ENCODE measurements at regions not wholly inside any gene's neighbourhood (a gene's known extent, or its start where the extent isn't known, plus 50 kb on each side); places are given as distances from the start of the nearest gene placed in this dataset.

- H3K9me3 ChIP-seq, result no peaks in the 10 kb centered on the region
- WGBS, 2 donors, result 18 to 25% methylated on average over 13 to 22 of the region's 22 CpGs
- intact Hi-C loops (cut with DNase I), result no loop called here
- H3K27ac ChIP-seq, result peak overlapping the region; percentile 87 to 99 (median 94)
- peak in 1 of 3 donors; percentile 9 for TF ChIP-seq POLR2A (IDR thresholded peaks at IDR 0.05)
- TF ChIP-seq CTCF (IDR thresholded peaks at IDR 0.05), result peak in 2 of 7 experiments; percentile 17 to 38
- peaks cover 100% of the 10 kb centered on the region for H3K4me1 ChIP-seq
- H3K36me3 ChIP-seq (replicated peaks in 1 of 2; ENCODE audit: insufficient read depth in 1 of 2, low read depth in 2 of 2), result no peaks in the 10 kb centered on the region
- H3K4me3 ChIP-seq, result no peak overlapping the region
- no peaks in the 10 kb centered on the region for H3K27me3 ChIP-seq
- DNase-seq, result peak; percentile 84 to 94 (median 92)
- ATAC-seq, result peak; percentile 60
Observed at GRCh38 chr22:46090036-46090591, 60.2 kb upstream of the PPARA start.

- intact Hi-C loops (cut with DNase I), result no loop called here
- no peak overlapping the region for H3K4me3 ChIP-seq
- WGBS, 2 donors, result 53 to 65% methylated on average over 10 of the region's 10 CpGs
- H3K27me3 ChIP-seq, result no peaks in the 10 kb centered on the region
- TF ChIP-seq CTCF (IDR thresholded peaks at IDR 0.05) (no peak), POLR2A (IDR thresholded peaks at IDR 0.05) (no peak)
- H3K27ac ChIP-seq, result peak overlapping the region; percentile 87 to 99 (median 94)
- peaks cover 99% of the 10 kb centered on the region for H3K4me1 ChIP-seq
- no peaks in the 10 kb centered on the region for H3K9me3 ChIP-seq
- no peaks in the 10 kb centered on the region for H3K36me3 ChIP-seq (replicated peaks in 1 of 2; ENCODE audit: insufficient read depth in 1 of 2, low read depth in 2 of 2)
- no peak for ATAC-seq
- peak in 3 of 4 donors; percentile 36 to 47 (median 37) for DNase-seq
Observed at GRCh38 chr22:46090631-46091201, 59.6 kb upstream of the PPARA start.

GRCh38 chr22:46091277-46091977 lies 58.9 kb upstream of the PPARA start:
- ATAC-seq, result no peak
- Histone ChIP-seq H3K9me3 (no peaks in the 10 kb centered on the region), H3K4me3 (no peak overlapping the region), H3K27me3 (no peaks in the 10 kb centered on the region), H3K4me1 (peaks cover 99% of the 10 kb centered on the region), H3K36me3 (replicated peaks in 1 of 2; ENCODE audit: insufficient read depth in 1 of 2, low read depth in 2 of 2) (no peaks in the 10 kb centered on the region), H3K27ac (peak overlapping the region; percentile 87 to 99 (median 94))
- intact Hi-C loops (cut with DNase I), result no loop called here
- DNase-seq, result peak in 2 of 4 donors; percentile 5 to 13
- WGBS, 2 donors, result 64 to 66% methylated on average over 12 to 19 of the region's 19 CpGs
- no peak for TF ChIP-seq POLR2A (IDR thresholded peaks at IDR 0.05)
- no peak for TF ChIP-seq CTCF (IDR thresholded peaks at IDR 0.05)

- H3K27ac ChIP-seq, result peak overlapping the region; percentile 45 to 99 (median 92)
- TF ChIP-seq CTCF (IDR thresholded peaks at IDR 0.05), result no peak
- no peak for TF ChIP-seq POLR2A (IDR thresholded peaks at IDR 0.05)
- H3K36me3 ChIP-seq (replicated peaks in 1 of 2; ENCODE audit: insufficient read depth in 1 of 2, low read depth in 2 of 2), result no peaks in the 10 kb centered on the region
- no peaks in the 10 kb centered on the region for H3K27me3 ChIP-seq
- no peaks in the 10 kb centered on the region for H3K9me3 ChIP-seq
- 53 to 62% methylated on average over 7 to 13 of the region's 13 CpGs for WGBS, 2 donors
- H3K4me3 ChIP-seq, result no peak overlapping the region
- intact Hi-C loops (cut with DNase I), result no loop called here
- peaks cover 99% of the 10 kb centered on the region for H3K4me1 ChIP-seq
- DNase-seq (peak in 1 of 4 donors; percentile 20), ATAC-seq (no peak)
Observed at GRCh38 chr22:46092011-46092410, 58.3 kb upstream of the PPARA start.
